ENCODE measurements at regions not wholly inside any gene's neighbourhood (a gene's known extent, or its start where the extent isn't known, plus 50 kb on each side); places are given as distances from the start of the nearest gene placed in this dataset.

GRCh38 chr9:89835666-89836065 is 230.9 kb downstream of the GADD45G start:
- Histone ChIP-seq H3K9me3 (ENCODE audit: control insufficient read depth, insufficient read depth, low read length) (no peaks in the 10 kb centered on the region), H3K4me3 (ENCODE audit: low read depth, low read length) (no peak overlapping the region), H3K27ac (ENCODE audit: low read depth, low read length) (no peak overlapping the region), H3K27me3 (ENCODE audit: control insufficient read depth, insufficient read depth, low read length) (peaks cover 3% of the 10 kb centered on the region)
- no peak for DNase-seq (ENCODE audit: low read depth, low spot score)
- ChIA-PET CTCF (no interaction called here), POLR2A (no interaction called here)
- TF ChIP-seq, protein P1, sequence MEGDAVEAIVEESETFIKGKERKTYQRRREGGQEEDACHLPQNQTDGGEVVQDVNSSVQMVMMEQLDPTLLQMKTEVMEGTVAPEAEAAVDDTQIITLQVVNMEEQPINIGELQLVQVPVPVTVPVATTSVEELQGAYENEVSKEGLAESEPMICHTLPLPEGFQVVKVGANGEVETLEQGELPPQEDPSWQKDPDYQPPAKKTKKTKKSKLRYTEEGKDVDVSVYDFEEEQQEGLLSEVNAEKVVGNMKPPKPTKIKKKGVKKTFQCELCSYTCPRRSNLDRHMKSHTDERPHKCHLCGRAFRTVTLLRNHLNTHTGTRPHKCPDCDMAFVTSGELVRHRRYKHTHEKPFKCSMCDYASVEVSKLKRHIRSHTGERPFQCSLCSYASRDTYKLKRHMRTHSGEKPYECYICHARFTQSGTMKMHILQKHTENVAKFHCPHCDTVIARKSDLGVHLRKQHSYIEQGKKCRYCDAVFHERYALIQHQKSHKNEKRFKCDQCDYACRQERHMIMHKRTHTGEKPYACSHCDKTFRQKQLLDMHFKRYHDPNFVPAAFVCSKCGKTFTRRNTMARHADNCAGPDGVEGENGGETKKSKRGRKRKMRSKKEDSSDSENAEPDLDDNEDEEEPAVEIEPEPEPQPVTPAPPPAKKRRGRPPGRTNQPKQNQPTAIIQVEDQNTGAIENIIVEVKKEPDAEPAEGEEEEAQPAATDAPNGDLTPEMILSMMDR (IDR thresholded peaks at IDR 0.05; ENCODE audit: low read depth, low read length) = no peak

- CTCF ChIA-PET = no interaction called here
- TF ChIP-seq, protein P1 (IDR thresholded peaks at IDR 0.05; ENCODE audit: low read depth, low read length) = no peak
Measured at GRCh38 chr9:89837162-89837933, 232.5 kb downstream of the GADD45G start.

GRCh38 chr9:89837934-89838310 is 233.1 kb downstream of the GADD45G start:
- TF ChIP-seq, protein P1 (IDR thresholded peaks at IDR 0.05; ENCODE audit: low read depth, low read length) = no peak
- no peak overlapping the region for H3K4me3 ChIP-seq (ENCODE audit: low read depth, low read length)
- ChIA-PET CTCF (no interaction called here), POLR2A (no interaction called here)
- H3K27ac ChIP-seq (ENCODE audit: low read depth, low read length) = no peak overlapping the region
- H3K9me3 ChIP-seq (ENCODE audit: control insufficient read depth, insufficient read depth, low read length) = no peaks in the 10 kb centered on the region
- DNase-seq (ENCODE audit: low read depth, low spot score) = no peak
- H3K27me3 ChIP-seq (ENCODE audit: control insufficient read depth, insufficient read depth, low read length) = peaks cover 3% of the 10 kb centered on the region

More at GRCh38 chr9:89837162-89837933, 232.5 kb downstream of the GADD45G start:
- H3K27me3 ChIP-seq (ENCODE audit: control insufficient read depth, insufficient read depth, low read length) = peaks cover 3% of the 10 kb centered on the region
- no peak overlapping the region for H3K4me3 ChIP-seq (ENCODE audit: low read depth, low read length)
- no peak for DNase-seq (ENCODE audit: low read depth, low spot score)
- POLR2A ChIA-PET = no interaction called here
- no peak overlapping the region for H3K27ac ChIP-seq (ENCODE audit: low read depth, low read length)
- no peaks in the 10 kb centered on the region for H3K9me3 ChIP-seq (ENCODE audit: control insufficient read depth, insufficient read depth, low read length)

- Histone ChIP-seq H3K4me3 (ENCODE audit: low read depth, low read length) (no peak overlapping the region), H3K9me3 (ENCODE audit: control insufficient read depth, insufficient read depth, low read length) (no peaks in the 10 kb centered on the region), H3K27me3 (ENCODE audit: control insufficient read depth, insufficient read depth, low read length) (peaks cover 3% of the 10 kb centered on the region), H3K27ac (ENCODE audit: low read depth, low read length) (no peak overlapping the region)
- TF ChIP-seq, protein P1 (IDR thresholded peaks at IDR 0.05; ENCODE audit: low read depth, low read length) = no peak
- ChIA-PET CTCF (no interaction called here), POLR2A (no interaction called here)
- DNase-seq (ENCODE audit: low read depth, low spot score) = no peak
Measured at GRCh38 chr9:89838621-89839020, 233.8 kb downstream of the GADD45G start.

- ChIA-PET POLR2A (no interaction called here), CTCF (interaction anchor here (0.6 kb wide), 1 partner anchor 797 kb away, joined by 3 read pairs; no protein-coding TSS in a partner anchor)
- Histone ChIP-seq H3K9me3 (ENCODE audit: control insufficient read depth, insufficient read depth, low read length) (no peaks in the 10 kb centered on the region), H3K4me3 (ENCODE audit: low read depth, low read length) (no peak overlapping the region), H3K27me3 (ENCODE audit: control insufficient read depth, insufficient read depth, low read length) (peaks cover 3% of the 10 kb centered on the region), H3K27ac (ENCODE audit: low read depth, low read length) (no peak overlapping the region)
- no peak for DNase-seq (ENCODE audit: low read depth, low spot score)
- TF ChIP-seq, protein P1 (IDR thresholded peaks at IDR 0.05; ENCODE audit: low read depth, low read length) = no peak
Measured at GRCh38 chr9:89839449-89839848, 234.6 kb downstream of the GADD45G start.

Measured in AG04450 (cell line).